HG02943 (cell line): ENCODE measurements at regions not wholly inside any gene's neighbourhood (a gene's known extent, or its start where the extent isn't known, plus 50 kb on each side); places are given as distances from the start of the nearest gene placed in this dataset.
"Not testable (repeated sequence)": the region's sequence is repeated elsewhere in the genome, so short reads cannot be mapped to it uniquely, and the experiment has no call there.

Experiments
- ATAC-seq: cut with Tn5 transposase; IDR thresholded peaks from one replicate; pipeline ENCODE4 v1.9.1; 2021; ENCODE audit warnings: mild to moderate bottlenecking, low read depth, moderate library complexity; ENCODE audit not compliant: unreplicated experiment

- ATAC-seq: no peak
Measured at GRCh38 chr4:179678093-179678814, 2236.0 kb upstream of the AGA start.

GRCh38 chr4:179683661-179684060 lies 2241.4 kb upstream of the AGA start:
- ATAC-seq: not testable (repeated sequence)

GRCh38 chr4:179692222-179692621 lies 2250.0 kb upstream of the AGA start:
- ATAC-seq: no peak

DNA sequence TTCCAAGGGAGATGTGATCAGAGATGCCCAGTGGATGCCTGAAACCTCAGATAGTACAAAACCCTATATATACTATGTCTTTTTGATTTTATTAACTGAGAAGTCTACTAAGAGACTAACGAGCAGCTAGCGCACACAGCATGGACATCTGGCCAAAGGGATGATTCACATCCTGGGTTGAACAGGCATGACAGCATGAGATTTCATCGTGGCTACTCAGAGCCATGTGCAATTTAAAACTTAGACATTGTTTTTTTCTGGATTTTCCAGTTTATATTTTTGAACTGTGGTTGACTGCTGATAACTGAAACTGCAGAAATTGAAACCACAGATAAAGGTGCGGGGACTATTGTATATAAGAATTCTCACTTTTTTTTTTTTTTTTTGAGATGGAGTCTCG lies 2252.9 kb upstream of the AGA start:
- ATAC-seq: no peak

DNA sequence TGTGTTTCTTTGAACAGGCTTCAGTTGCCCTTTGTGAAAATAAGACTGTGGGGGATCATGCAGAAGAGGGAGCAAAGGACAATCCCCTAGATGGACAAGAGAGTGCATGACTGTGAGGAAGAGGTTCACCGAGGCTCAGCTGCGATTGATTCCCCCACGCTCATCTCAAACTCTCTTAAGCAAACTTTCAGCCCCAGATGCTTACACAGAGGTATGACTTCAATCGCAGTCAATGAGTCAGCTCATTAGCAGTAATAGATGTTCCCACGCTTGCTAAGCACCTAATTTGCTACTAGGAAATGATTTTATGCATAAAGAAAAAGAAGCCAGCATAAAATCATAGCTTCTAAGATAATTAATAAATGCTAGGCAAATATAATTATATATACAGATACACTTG lies 2256.1 kb upstream of the AGA start:
- ATAC-seq: no peak

- ATAC-seq: no peak
Measured at GRCh38 chr4:179709961-179710624, 2267.9 kb upstream of the AGA start.

GRCh38 chr4:179719766-179720450 lies 2277.7 kb upstream of the AGA start:
- ATAC-seq: no peak

GRCh38 chr4:179726491-179726890 lies 2284.3 kb upstream of the AGA start:
- ATAC-seq: not testable (repeated sequence)

DNA sequence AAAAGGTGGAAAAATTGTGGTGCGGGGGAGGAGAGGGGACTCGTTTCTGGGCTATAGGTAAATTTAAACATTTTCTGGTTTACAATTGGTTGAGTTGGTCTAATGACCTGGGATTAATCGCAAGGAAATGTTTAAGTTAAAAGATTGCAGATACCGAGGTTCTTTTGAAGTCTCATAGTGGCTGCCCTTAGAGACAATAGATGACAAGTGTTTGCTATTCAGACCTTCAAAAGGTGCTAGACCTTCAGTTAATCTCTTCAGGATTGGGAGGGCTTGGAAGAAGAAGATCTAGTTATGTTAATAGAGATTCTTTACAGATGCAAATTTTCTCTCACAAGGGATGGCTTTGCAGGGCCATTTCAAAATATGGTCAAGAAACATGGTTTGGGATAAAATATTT lies 2286.1 kb upstream of the AGA start:
- no peak for ATAC-seq

DNA sequence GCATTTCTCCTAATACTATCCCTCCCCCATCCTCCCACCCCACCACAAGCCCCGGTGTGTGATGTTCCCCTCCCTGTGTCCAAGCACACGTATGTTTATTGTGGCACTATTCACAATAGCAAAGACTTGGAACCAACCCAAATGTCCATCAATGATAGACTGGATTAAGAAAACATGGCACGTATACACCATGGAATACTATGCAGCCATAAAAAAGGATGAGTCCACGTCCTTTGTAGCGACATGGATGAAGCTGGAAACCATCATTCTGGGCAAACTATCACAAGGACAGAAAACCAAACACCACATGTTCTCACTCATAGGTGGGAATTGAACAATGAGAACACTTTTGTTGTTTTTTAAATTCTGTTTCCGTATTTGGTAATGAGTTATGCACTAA lies 2294.6 kb upstream of the AGA start:
- ATAC-seq: not testable (repeated sequence)

GRCh38 chr4:179738822-179739221 lies 2296.6 kb upstream of the AGA start:
- no peak for ATAC-seq

GRCh38 chr4:179747218-179747910 lies 2305.1 kb upstream of the AGA start:
- no peak for ATAC-seq

DNA sequence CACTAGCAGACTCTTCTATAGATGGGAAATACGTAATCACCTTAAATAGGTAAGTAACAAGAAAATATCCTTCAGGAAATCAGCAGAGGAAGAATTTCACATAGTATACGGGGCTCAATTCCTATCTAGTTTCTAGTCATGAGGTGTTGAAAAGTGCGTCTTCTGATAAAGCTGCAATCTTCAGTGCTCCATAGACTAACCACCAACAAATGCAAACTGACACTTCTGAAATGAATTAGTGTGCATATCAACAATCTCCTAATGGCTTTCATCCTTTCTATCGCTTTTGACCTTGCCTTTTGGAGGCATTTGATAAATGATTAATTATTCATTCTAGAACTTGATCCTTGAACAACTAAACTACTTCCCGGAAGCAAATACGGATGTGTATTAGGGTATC lies 2306.6 kb upstream of the AGA start:
- no peak for ATAC-seq

GRCh38 chr4:179750374-179750773 lies 2308.1 kb upstream of the AGA start:
- ATAC-seq: no peak

- ATAC-seq: no peak
Measured at GRCh38 chr4:179751669-179752068, 2309.4 kb upstream of the AGA start.

GRCh38 chr4:179755322-179755721 lies 2313.1 kb upstream of the AGA start:
- no peak for ATAC-seq

DNA sequence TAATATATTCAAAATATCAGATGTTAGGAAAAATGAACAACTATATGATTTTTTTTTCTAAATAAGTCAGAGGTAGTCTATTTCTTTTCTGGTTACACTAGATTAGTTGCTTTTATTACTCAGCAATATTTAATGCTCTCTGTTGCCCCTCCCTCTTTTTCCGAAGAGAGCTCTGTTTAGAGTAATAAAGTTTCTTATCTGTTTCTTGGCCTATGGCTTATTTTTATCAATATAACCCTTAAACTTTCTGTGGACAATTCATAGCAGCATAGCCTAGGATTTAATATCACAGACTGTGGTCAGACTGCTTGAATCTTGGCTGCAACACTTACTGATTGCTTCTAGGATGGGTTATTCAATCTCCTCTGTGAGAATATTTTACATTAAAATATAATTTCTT lies 2315.4 kb upstream of the AGA start:
- no peak for ATAC-seq

DNA sequence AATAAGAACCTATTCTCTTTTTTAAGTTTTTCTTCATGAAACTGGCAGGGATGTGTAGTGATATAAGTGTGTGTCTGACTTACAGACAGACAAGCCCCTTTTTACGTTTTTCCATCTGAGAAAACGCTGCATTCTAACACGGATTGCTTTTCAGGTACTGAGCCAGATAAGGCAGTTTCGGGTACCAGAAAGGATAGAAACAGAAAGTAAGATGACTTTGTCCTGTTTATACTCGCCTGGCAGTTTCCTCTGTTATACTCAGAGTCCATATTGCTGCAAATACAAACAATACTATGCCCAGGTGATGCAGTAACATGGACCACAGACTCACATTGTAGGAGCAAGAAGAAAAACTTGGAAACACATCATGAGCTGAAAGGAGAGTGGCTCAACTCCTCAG lies 2320.6 kb upstream of the AGA start:
- no peak for ATAC-seq

- ATAC-seq: no peak
Measured at GRCh38 chr4:179766938-179767337, 2324.7 kb upstream of the AGA start.

DNA sequence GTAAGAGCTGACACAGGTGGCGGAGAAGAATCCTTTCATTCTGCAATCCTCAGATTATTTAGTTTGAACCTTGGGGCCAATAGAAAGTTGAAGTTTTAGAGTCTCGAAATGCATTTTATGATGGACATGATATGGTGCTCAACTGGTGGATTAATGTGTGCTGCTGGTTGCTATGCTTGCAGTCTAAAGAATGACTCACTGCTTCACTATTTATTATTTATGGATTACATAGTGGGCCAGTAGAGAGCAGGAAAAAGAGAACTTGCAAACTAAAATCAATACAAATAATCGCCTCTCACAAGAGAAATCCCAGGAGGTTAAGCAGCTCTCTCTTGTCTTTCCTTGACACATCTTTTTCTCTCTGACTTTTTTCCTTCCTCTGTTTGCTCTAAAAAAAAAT lies 2326.8 kb upstream of the AGA start:
- ATAC-seq: no peak

- ATAC-seq: no peak
Measured at GRCh38 chr4:179797738-179798137, 2355.5 kb upstream of the AGA start.
